ENCODE measurements at regions not wholly inside any gene's neighbourhood (a gene's known extent, or its start where the extent isn't known, plus 50 kb on each side); places are given as distances from the start of the nearest gene placed in this dataset.

DNA sequence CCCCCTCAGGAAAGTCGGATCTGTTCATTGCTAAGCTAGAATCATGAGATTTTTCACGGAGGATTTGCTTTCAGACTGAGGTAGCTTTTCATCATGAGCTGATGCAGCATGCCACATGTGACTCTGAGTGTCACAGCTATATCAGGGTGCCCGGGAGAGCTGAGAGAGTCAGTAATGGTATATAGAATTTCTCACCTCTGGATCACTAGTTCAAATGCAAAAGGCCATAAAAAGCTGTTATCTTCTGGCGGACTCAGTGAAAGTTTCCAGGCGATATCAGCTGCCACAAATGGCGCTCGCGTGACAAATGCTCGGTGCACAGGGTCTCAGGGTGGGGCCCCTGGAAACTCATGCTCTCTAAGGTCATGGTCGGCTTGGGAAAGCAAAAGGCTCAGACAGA is 150.1 kb downstream of the DHX15 start:
- TF ChIP-seq, protein P1, sequence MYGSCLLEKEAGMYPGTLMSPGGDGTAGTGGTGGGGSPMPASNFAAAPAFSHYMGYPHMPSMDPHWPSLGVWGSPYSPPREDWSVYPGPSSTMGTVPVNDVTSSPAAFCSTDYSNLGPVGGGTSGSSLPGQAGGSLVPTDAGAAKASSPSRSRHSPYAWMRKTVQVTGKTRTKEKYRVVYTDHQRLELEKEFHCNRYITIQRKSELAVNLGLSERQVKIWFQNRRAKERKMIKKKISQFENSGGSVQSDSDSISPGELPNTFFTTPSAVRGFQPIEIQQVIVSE (CRISPR knock-in tag; IDR thresholded peaks at IDR 0.05; ENCODE audit: borderline replicate concordance), result no peak
- TF ChIP-seq ZNF671 (CRISPR knock-in tag; IDR thresholded peaks at IDR 0.05), result no peak
- H3K36me3 Mint-ChIP-seq, result no peaks in the 10 kb centered on the region; the same call in 1 of the 2 replicates
- H3K4me1 Mint-ChIP-seq, result peaks cover 2% of the 10 kb centered on the region
- no peak overlapping the region for H3K27ac Mint-ChIP-seq
- H3K27me3 Mint-ChIP-seq (ENCODE audit: low read depth), result peaks cover 3% of the 10 kb centered on the region; the same call in 1 of the 2 replicates
- ChIA-PET CTCF (interaction anchor here (1.2 kb wide), 2 partner anchors 15 to 38 kb away, joined by 3 to 5 read pairs; no protein-coding TSS in a partner anchor), POLR2A (interaction anchor here (0.6 kb wide), 1 partner anchor 117 kb away, joined by 4 read pairs; no protein-coding TSS in a partner anchor)
- no peak for DNase-seq (ENCODE audit: low spot score)
- H3K9me3 Mint-ChIP-seq, result no peaks in the 10 kb centered on the region; the same call in 1 of the 2 replicates
- no peak overlapping the region for H3K4me3 Mint-ChIP-seq
- no peak for ATAC-seq

- CTCF ChIA-PET, result interaction anchor here (1.2 kb wide), 2 partner anchors 14 to 39 kb away, joined by 3 to 5 read pairs; no protein-coding TSS in a partner anchor
- TF ChIP-seq CTCF (IDR thresholded peaks at IDR 0.05) (no peak), ELF4 (CRISPR knock-in tag; IDR thresholded peaks at IDR 0.05; ENCODE audit: low read depth) (no peak), ZNF416 (CRISPR knock-in tag; IDR thresholded peaks at IDR 0.05) (no peak), ESRRA (CRISPR knock-in tag; IDR thresholded peaks at IDR 0.05; ENCODE audit: borderline replicate concordance) (no peak), OVOL2 (CRISPR knock-in tag; IDR thresholded peaks at IDR 0.05; ENCODE audit: borderline replicate concordance) (no peak), RELA (CRISPR knock-in tag; IDR thresholded peaks at IDR 0.05; ENCODE audit: borderline replicate concordance) (no peak), MXD4 (CRISPR knock-in tag; IDR thresholded peaks at IDR 0.05; ENCODE audit: borderline replicate concordance) (no peak), ZNF219 (CRISPR knock-in tag; IDR thresholded peaks at IDR 0.05; ENCODE audit: borderline replicate concordance) (no peak), SMAD3 (CRISPR knock-in tag; IDR thresholded peaks at IDR 0.05; ENCODE audit: borderline replicate concordance) (no peak), GRHL2 (CRISPR knock-in tag; IDR thresholded peaks at IDR 0.05; ENCODE audit: insufficient replicate concordance, severe bottlenecking) (no peak), NFE2L1 (CRISPR knock-in tag; IDR thresholded peaks at IDR 0.05) (no peak), TP53 (CRISPR knock-in tag; IDR thresholded peaks at IDR 0.05) (no peak), EMX1 (CRISPR knock-in tag; IDR thresholded peaks at IDR 0.05) (no peak), GTF2I (CRISPR knock-in tag; conservative IDR thresholded peaks at IDR 0.05) (no peak), ATF3 (CRISPR knock-in tag; conservative IDR thresholded peaks at IDR 0.05) (no peak)
- TF ChIP-seq, protein P2, sequence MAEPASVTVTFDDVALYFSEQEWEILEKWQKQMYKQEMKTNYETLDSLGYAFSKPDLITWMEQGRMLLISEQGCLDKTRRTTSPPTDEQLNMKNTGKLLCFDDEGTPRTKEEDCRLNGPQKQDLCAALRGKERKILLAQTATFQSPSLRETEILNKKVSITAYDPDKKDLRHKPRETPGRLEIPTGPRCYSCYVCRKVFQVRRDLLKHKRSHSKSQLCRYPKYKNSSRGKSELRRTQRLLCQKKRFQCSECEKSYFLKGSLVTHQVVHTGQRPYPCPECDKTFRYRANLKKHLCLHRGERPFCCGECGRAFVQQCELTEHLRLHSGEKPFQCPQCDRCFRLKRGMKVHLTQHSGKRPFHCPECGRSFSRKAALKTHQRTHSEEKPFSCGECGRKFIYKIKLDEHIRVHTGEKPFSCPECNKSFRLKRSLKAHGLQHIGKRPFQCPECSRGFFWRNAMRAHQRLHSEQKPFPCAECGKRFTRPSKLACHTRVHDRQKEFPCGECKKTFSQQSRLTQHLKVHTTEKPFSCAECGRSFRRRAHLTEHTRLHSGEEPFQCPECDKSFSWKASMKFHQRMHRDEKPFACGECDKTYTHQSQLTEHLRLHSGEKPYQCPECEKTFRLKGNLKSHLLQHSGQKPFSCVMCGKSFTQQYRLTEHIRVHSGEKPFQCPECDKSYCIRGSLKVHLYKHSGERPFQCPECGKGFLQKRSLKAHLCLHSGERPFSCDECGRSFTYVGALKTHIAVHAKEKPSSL (CRISPR knock-in tag; conservative IDR thresholded peaks at IDR 0.05), result no peak
- TF ChIP-seq, protein P3, sequence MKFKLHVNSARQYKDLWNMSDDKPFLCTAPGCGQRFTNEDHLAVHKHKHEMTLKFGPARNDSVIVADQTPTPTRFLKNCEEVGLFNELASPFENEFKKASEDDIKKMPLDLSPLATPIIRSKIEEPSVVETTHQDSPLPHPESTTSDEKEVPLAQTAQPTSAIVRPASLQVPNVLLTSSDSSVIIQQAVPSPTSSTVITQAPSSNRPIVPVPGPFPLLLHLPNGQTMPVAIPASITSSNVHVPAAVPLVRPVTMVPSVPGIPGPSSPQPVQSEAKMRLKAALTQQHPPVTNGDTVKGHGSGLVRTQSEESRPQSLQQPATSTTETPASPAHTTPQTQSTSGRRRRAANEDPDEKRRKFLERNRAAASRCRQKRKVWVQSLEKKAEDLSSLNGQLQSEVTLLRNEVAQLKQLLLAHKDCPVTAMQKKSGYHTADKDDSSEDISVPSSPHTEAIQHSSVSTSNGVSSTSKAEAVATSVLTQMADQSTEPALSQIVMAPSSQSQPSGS (CRISPR knock-in tag; IDR thresholded peaks at IDR 0.05; ENCODE audit: borderline replicate concordance, low read depth), result no peak
- TF ChIP-seq, protein P4, sequence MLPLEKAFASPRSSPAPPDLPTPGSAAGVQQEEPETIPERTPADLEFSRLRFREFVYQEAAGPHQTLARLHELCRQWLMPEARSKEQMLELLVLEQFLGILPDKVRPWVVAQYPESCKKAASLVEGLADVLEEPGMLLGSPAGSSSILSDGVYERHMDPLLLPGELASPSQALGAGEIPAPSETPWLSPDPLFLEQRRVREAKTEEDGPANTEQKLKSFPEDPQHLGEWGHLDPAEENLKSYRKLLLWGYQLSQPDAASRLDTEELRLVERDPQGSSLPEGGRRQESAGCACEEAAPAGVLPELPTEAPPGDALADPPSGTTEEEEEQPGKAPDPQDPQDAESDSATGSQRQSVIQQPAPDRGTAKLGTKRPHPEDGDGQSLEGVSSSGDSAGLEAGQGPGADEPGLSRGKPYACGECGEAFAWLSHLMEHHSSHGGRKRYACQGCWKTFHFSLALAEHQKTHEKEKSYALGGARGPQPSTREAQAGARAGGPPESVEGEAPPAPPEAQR (CRISPR knock-in tag; IDR thresholded peaks at IDR 0.05), result no peak
- POLR2A ChIA-PET, result interaction anchor here (0.6 kb wide), 1 partner anchor 116 kb away, joined by 4 read pairs; no protein-coding TSS in a partner anchor
- DNase-seq (ENCODE audit: low spot score), result no peak
- Mint-ChIP-seq H3K27me3 (ENCODE audit: low read depth) (peaks cover 3% of the 10 kb centered on the region; the same call in 1 of the 2 replicates), H3K36me3 (no peaks in the 10 kb centered on the region; the same call in 1 of the 2 replicates), H3K4me3 (no peak overlapping the region), H3K9me3 (no peaks in the 10 kb centered on the region; the same call in 1 of the 2 replicates), H3K27ac (no peak overlapping the region), H3K4me1 (peaks cover 7% of the 10 kb centered on the region)
- no peak for ATAC-seq
Observed at GRCh38 chr4:24433515-24434214, 150.7 kb downstream of the DHX15 start.
